ENCODE measurements at regions not wholly inside any gene's neighbourhood (a gene's known extent, or its start where the extent isn't known, plus 50 kb on each side); places are given as distances from the start of the nearest gene placed in this dataset.

GRCh38 chr3:182438398-182438797 lies 354.9 kb upstream of the ATP11B start:
- no peaks in the 10 kb centered on the region for H3K27me3 ChIP-seq (ENCODE audit: control insufficient read depth in 2 of 2, insufficient read depth in 2 of 2, low read length in 2 of 2)
- no peaks in the 10 kb centered on the region for H3K9me3 ChIP-seq (replicated peaks; ENCODE audit: control insufficient read depth, insufficient read depth, low read length)
- DNase-seq (ENCODE audit: low read depth, low spot score) (no peak), FAIRE-seq (no peak)
- H3K9me1 ChIP-seq (replicated peaks; ENCODE audit: control insufficient read depth, extremely low read depth, insufficient read depth, low read length): no peaks in the 10 kb centered on the region
- BruUV-seq (replicated peaks): no TSS peak
- dilution Hi-C loops (cut with MboI; ENCODE audit: extremely low pct_ligation_motif_present, low sequenced_read_pairs) (no loop called here), intact Hi-C loops (cut with micrococcal nuclease) (no loop called here)
- no peaks in the 10 kb centered on the region for H3K79me2 ChIP-seq (ENCODE audit: control insufficient read depth, insufficient read depth, low read length)
- ChIA-PET CTCF (no interaction called here), POLR2A (no interaction called here)
- H3K36me3 ChIP-seq (ENCODE audit: control insufficient read depth in 2 of 2, extremely low read depth in 1 of 2, insufficient read depth in 2 of 2, low read length in 2 of 2): no peaks in the 10 kb centered on the region
- H3K4me2 ChIP-seq (ENCODE audit: insufficient read depth, low read length): no peak overlapping the region
- H3K4me3 ChIP-seq (replicated peaks in 1 of 3; ENCODE audit: insufficient read depth in 1 of 3, low read depth in 1 of 3, low read length in 3 of 3): no peak overlapping the region
- H3K27ac ChIP-seq (ENCODE audit: insufficient read depth, low read depth, low read length): no peak overlapping the region
- H3K4me1 ChIP-seq (ENCODE audit: control insufficient read depth, extremely low read depth, insufficient read depth, low read length): no peaks in the 10 kb centered on the region
- H2AFZ ChIP-seq (ENCODE audit: low read depth, low read length): no peak overlapping the region
- H3K9ac ChIP-seq (replicated peaks; ENCODE audit: extremely low read depth, insufficient read depth, low read length): no peak overlapping the region
- no peak for TF ChIP-seq GATA2 (IDR thresholded peaks at IDR 0.05; ENCODE audit: insufficient read depth, insufficient read length, low read depth, low read length)
- TF ChIP-seq EZH2 (IDR thresholded peaks at IDR 0.05; ENCODE audit: borderline replicate concordance, low read depth, low read length, severe bottlenecking): no peak
- TF ChIP-seq POLR2A (IDR thresholded peaks at IDR 0.05; ENCODE audit: low read depth, low read length): no peak
- TF ChIP-seq POLR2AphosphoS5 (IDR thresholded peaks at IDR 0.05; ENCODE audit: insufficient read depth, low read depth, low read length): no peak
- TF ChIP-seq MAX (IDR thresholded peaks at IDR 0.05; ENCODE audit: insufficient read depth, insufficient read length): no peak
- no peak for TF ChIP-seq MYC (IDR thresholded peaks at IDR 0.05; ENCODE audit: low read depth, low read length)
- TF ChIP-seq FOS (IDR thresholded peaks at IDR 0.05; ENCODE audit: borderline replicate concordance, insufficient read depth, low read length): no peak
- no peak for TF ChIP-seq CTCF (IDR thresholded peaks at IDR 0.05; ENCODE audit: extremely low read depth in 1 of 2, insufficient read depth in 1 of 2, low read depth in 1 of 2, low read length in 2 of 2)
- no peak for TF ChIP-seq JUN (IDR thresholded peaks at IDR 0.05; ENCODE audit: borderline replicate concordance, insufficient read depth, insufficient read length, low read depth)
- no peaks in the 10 kb centered on the region for H4K20me1 ChIP-seq (replicated peaks; ENCODE audit: control insufficient read depth, extremely low read depth, insufficient read depth, low read length)
